Iris pigment epithelial cell (primary cell): ENCODE measurements at regions not wholly inside any gene's neighbourhood (a gene's known extent, or its start where the extent isn't known, plus 50 kb on each side); places are given as distances from the start of the nearest gene placed in this dataset.

Experiments
- DNase-seq: peaks from one replicate; pipeline ENCODE4 v3.0.0-alpha.2; 2011; ENCODE audit warnings: low read depth

- DNase-seq = peak; percentile 91
Observed at GRCh38 chr5:109468737-109469420, 59.1 kb upstream of the PJA2 start.

- DNase-seq = no peak
Observed at GRCh38 chr5:109468288-109468676, 58.5 kb upstream of the PJA2 start.

- no peak for DNase-seq
Observed at GRCh38 chr5:109467058-109467457, 57.3 kb upstream of the PJA2 start.
